GM21723 (cell line): ENCODE measurements at regions not wholly inside any gene's neighbourhood (a gene's known extent, or its start where the extent isn't known, plus 50 kb on each side); places are given as distances from the start of the nearest gene placed in this dataset.

Experiments used
- ATAC-seq: cut with Tn5 transposase; IDR thresholded peaks from one replicate; pipeline ENCODE4 v1.9.1; 2021; ENCODE audit warnings: mild to moderate bottlenecking, moderate library complexity; ENCODE audit not compliant: unreplicated experiment

DNA sequence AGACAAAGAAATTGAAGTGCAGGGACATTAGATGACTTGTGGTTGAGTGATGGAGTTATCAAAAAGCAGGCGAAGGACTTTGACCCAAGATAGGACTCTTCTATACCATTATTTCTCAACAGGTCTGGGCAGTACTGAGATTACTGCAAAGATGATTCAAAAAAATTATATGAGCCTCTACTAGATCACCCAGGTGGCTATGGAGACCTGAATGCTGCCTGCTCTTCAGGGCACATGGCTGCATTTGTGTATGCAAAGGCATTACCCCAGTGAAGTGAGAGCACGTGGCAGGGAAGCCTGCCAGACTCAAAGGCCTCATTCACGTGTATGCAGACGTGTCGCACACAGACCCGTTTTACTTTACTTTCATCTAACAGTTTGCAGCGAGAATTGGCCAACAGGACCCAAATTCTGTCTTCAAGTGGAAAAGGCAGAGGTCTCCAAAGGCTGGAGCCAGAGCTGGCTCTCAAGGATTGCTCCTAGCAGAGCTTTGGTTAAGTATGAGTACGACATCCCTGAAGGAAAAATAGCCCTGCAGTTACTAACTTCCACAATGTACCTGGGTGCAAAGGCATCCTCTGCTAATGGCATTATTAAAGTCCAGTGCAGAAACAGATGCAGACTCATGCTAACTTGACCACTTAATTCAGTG lies 113.8 kb upstream of the ARMC2 start:
- ATAC-seq = no peak

DNA sequence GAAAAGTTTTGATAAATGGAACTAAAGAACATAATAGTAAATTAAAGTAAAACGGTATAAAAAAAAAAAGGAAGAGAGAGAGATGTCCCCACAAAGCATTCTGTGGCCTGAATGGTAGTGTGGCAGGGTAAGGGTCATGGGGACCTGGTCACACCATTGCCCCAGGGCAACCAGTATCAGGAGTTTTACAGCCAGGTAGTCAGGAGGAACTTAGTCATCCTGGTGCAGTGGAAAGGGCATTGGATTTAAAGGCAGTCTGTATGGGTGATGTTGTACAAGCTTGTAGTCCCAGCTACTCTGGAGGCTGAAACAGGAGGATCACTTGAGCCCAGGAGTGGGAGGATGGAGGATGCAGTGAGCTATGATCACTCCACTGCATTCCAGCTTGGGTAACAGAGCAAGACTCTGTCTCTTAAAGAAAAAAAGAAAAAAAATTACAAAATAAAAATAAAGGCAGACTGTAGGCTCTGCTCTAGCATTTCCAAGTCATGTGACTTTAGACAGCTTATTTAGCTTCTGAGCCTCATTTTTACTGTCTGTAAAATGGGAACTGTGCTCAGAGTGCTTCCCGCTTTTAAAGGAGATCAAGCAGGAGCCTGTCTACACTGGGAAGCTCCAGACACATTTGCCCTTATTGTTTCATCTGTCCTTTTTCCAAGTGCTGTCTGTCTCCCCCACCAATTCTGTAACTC lies 112.8 kb upstream of the ARMC2 start:
- ATAC-seq = no peak

DNA sequence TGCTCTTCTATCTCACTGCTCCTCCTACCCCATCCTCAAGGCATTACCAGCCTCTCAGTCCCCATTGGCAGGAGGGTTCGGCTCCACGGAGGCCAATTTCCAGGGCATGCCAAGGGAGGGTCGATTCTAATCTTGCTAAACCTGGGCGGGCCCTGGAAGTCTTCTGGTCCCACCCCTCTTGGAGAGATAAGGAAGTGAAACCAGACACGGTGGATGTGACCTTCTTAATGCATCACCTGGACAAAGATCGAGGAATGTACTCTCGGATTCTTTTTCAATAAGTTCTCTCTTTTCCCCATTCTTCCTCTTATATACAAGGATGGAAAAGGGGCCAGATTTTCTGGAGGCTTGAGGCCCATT lies 112.2 kb upstream of the ARMC2 start:
- no peak for ATAC-seq

DNA sequence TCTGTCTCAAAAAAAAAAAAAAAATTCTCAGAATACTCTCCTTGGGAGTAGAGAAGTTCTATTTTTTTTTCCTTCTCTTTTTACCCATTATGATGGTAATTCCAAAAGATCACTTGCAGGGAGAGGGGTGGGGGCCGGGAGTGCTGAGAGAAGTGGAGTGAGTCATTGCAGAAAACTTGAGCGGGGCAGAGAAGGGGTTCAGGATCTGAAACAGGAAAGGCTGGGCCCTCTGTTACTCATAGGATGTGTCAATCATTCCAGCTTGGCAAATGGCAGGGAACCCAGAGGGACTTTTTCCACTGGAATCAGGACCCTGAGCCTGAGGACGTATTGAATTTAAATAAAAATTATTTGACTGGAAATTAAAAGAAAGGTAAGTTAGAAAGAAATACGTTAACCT lies 111.4 kb upstream of the ARMC2 start:
- no peak for ATAC-seq

DNA sequence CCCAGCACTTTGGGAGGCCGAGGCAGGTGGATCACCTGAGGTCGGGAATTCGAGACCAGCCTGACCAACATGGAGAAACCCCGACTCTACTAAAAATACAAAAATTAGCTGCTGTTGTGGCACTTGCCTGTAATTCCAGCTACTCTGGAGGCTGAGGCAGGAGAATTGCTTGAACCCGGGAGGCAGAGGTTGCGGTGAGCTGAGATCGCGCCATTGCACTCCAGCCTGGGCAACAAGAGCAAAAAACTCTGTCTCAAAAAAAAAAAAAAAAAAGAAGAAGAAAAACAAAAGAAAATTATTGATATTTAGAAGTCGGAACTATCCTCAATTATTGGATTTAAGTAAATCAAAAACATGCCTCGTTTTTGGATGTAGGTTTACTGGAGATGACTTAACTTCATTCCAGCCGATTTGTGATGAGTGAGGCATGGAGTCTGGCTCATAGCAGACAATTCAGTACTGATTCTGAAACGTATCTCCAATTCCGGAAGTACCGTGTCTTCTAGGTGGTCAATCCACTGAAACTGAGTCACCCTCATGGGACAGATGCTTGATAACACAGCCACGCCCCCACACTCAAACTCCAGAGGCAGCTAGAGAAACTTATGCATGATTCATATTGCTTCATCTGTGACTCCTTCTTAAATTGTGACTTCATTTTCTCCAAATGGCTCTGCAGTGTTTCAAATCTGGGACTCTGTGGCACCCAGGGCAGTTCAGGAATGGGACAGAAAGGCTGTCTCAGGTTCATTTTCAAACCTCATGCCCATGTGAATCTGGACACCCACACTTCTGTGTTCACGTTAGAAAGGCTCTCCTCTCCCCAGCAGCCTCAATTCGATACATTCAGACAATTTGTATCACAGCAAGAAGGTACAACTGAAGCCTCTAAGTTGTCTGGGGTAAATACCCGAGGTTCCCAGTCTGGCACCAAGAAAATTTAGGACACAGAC lies 110.4 kb upstream of the ARMC2 start:
- ATAC-seq = no peak

DNA sequence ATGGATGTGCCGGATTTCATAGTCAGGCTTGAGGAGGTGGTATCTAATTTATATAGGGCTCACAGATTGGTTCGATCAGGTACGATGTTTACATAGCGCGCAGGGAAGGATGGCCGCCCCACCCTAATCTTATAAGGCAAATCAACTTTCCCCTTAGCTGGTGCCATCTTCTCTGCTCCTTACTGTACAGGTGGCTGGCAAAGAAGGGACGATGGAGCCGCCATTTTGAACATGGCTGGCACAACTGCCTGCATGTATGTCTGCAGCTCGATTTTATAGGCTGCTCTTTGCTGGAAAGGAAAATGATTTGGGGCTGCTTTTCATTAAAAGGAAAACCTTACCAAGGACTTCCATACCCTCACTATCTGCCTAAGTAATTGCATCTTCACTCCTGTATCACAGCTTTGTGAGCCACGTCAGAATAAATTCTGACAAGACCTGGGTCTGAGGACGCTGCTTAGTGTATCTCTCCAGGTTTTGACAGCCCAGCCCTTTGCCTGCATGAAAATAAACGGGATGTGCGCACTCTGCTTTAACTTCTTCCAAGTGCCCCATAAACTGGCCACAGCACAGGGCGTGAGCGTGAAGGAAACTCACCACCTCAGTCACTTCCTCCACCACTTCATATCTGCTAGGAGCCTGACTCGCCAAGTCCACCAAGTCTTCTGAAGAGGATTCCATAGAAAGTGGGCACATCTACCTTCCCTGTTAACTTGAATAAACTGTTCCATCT lies 109.4 kb upstream of the ARMC2 start:
- no peak for ATAC-seq

DNA sequence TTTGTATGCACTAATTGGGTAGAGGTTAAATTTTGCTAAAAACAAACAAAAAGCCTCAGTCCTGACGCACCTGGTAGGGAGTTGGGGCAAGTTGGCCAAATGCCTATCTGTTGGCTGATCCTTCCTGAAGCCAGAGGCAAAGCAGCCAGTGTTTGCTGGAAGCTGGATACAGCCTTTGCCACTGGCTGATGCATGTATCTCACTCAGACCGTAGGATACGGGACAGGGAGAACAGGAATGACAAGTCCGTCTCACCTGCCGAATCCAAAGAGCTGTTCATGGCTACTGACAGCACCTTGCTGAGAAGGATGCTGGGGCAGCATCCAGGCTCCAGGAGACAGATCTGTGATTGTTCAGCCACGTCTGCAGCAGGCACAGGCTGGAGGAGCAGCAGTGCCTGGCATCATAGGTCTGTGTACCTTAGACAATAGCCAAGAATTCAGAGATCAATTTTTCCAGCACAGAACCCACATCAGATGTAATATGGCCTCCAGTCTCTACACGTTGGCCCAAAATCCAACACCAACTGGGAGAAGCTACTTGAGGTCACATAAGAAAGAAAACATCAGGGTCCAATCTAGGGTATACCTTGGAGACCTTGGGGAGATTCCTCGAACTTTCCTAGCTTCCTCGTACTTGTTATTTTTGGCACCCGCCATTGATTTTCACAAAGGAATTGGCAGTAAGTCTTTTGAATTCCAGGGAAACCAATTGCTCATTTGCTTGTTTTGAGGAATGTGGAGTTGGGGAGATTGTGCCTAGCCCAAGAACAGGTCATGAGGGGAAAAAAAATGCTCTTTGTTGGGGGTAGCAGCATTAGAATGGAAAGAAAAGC lies 108.5 kb upstream of the ARMC2 start:
- no peak for ATAC-seq

DNA sequence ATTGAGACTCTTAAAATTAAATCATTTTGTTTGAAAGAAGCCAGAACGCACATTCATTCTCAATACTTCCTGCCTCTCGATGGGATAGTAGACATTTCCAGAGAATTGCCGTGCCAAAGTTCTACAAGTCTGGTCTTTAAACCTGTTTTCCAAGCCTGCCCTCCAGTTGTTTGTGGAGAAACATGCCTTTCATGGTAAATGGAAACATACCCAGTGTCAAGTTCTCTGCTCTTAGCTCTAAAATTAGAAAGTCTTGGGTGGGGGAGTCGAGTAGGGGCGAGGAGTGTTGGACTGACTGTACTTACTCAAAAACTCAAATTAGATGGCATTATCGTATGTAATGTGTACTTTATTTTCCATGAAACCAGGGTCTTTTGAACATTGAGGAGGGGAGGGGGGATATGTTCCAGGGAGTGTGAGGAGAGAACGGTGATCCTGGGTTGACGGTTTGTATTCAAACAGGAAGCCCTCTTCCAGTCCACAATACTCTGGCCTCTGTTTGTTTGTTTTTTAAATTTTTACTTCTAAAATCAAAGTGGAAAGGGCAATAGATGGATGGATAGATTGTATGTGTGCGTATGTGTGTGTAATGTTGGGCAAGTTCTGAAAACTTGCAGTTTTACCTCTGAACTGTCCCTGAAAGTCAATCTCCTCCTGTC lies 106.8 kb upstream of the ARMC2 start:
- ATAC-seq = no peak

DNA sequence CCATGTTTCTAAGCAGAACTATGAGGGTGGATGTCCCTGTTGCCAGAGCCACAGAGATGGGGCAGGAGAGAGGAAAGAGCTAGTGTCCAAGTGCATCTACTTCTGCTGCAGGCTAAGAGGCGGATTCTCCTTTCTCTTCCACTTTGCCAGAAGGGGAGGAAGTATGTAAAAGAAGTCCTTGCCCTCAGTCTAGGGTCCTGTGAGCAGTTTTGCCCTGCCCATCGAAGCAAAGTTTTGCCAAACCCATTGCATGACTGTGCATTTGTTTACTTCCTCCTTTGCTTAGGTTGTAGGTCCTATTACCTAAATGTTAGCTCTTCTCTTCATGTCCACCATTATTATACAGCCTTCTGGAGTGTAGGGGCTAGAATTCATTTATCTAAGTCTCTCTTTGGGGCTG lies 106.2 kb upstream of the ARMC2 start:
- no peak for ATAC-seq

DNA sequence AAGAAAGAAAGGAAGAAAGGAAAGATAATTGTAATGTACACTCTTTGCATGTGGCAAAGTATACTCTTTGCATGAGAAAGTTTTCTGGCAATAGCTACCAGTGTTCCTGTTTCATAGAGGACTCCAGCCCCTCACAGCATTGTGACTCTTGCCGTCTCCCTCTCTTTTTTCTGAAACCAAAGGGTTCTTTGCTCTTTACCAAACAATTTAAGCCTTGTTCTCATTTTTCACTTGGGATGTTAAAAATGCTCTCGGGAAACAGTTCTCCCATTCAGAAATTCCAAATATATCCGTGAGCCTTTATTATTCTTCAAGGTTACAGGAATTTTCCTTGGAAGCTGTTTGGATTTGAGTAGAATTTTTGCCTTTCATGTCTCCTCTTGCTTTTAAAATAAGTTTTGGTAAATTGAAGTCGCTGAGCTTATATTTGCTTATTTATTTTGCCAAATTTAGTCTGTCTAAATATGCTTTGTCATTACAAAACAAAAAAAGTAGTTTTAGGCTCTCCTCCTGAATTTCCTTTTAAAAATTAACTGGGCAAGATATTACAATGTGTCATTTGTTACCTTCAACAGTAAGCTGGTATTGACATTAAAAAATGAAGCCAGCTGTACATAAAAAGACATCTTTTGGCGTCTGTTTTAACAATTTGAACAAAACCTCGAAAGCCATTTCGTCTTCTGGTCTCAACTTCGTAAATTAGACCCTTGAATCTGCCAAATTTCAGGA lies 103.8 kb upstream of the ARMC2 start:
- ATAC-seq = no peak

DNA sequence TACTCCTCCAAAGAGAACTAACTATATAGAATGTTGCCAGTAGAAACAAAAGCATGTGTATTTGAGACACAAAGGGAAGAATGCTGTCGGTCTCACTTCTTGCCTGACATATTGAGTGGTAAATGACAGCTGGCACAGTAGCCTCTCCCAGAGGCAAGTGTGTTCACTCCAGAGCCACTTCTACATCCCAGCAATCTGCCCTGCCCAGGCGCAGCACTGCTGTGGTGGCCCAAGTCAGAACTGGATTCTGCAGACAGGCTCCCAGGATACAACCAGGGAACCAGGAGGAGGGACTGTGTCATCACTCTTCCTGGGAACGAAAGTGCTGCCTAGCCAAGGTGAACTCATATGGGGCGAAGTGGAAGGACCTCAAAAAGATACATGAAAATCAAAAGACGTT lies 103.2 kb upstream of the ARMC2 start:
- ATAC-seq = no peak

DNA sequence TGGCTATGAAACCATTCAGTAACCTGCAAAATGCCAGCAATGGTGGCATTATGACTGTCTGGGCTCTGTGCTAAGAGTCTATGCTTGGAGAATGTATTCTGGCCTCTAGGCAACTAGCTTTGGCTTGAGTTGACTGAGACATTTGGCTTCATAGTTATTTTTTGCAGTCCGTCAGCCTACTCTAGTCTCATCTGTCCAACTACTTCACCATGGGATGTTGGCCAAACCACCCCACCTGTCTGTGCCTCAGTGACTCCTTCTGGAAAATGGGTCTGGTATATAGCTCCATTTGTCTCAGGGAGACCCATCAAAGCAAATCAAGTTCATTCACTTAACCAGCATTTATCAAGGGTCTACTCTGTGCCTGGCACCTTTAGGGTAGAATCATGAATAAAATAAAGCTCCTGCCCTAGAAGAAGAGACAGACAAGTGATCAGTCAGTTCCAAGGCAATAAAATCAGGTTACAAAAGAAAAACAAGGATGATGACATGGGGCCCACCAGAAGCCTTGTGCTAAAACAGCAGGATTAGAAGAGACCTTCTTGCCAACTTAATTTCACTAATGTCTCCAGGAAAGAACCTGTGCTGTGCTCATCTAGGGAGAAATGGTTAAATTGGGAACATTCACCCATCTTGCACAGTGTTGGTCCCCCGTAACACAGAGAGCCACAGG lies 102.4 kb upstream of the ARMC2 start:
- no peak for ATAC-seq

DNA sequence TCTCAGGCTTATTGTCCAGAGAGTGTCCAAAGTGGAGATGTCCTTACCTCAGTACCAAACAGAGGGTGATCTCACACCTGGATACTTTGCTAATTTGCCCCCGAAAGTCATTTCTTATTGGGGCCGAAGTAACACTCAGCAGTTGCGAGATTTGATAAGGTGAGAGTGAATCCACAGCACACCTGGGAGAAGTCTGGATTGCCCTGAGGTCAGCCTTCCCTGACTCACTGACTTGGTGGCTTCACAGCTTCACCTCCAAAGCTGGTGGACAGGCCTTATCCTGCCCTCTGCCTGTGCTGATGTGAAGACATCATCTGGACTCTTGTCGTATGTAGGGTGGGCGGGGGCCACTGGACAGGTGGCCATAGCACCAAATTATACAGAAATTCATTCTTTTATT lies 101.9 kb upstream of the ARMC2 start:
- ATAC-seq = no peak

DNA sequence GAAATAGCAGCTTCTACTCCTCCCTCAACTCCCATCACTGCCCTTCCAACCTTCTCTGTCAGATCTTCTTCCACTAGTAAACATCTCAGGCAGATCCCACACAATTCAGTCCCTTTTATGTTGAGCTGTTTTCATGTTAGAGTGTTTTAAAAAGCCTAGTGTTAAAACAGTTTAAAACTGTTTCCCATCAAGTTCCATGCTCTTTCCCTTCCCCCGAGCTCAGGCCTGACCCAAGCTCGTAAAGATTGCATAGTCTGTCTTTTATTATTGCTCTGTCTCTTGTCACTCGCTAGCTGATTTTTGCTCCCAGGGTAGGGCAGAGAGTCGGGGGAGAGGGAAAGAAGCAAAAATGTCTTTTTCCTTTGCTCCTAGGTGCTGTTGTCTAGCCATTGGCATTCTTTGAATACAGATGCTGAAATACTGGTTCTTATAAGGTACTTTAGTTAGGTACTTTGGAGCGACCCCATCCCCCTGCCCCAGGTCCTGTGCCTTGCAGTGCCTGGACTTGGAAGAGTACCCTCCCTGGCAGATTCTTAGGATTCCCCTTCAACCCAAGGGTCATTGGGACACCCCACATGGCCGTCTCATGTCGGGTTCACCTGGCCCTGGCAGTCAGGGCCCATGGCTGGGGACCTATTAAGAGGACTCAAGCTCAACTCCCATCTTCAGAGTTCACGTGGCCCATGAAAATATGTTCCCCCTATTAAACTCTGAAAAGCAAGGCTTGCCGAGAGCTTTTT lies 101.2 kb upstream of the ARMC2 start:
- ATAC-seq = no peak

DNA sequence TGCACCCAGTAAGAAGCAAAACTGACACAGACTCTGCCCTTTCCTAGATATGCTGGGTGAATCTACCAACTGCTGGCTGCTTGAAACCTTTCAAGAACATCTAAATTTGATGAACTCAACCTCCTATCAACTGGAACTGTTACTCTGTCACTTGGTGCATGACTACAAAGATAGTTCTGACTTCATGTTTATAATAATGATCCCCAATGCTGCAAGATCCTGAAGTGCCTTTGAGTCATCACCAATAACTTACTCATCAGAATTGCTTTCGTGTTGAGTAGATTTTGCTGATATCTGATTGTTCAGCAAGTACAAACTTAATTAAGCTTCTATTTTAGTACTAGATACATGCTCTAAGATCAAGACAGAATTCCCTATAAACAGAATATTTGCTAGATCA lies 100.2 kb upstream of the ARMC2 start:
- ATAC-seq = no peak

DNA sequence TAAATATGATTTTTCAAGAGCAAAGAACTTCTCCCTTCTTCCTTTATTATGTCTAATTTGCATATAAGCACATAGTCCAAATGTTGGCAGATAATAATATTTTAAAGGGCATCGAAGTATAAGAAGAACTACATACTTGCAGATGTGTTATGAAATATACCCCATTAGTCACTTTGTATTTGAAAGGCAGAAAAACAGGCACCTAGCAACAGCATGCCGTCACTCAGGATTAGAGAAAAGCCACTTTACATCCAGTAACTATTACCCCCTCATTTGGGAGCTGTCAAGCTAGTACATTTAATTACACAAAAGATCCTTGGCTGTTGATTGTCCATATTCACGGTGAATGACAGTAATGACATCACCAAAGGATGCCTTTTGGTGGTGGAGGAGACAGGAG lies 99.3 kb upstream of the ARMC2 start:
- no peak for ATAC-seq

DNA sequence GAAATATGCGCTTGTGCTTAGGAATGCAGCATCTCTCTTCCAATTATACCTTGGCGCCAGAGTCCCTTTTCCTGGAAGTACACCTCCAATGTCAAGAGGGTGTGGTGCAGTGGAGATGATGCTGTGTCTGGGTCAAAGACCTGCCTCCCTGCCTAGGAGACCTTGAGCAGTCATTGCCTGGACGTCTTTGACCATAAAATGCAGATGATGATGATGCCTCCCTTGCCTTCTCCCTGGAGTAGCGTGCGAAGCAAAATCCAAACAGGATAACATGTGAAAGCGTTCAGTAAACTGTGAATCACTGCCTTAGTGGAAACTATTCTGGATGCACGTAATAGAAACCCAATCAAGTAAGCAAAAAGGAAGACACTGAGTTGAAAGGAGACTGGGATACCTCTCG lies 97.4 kb upstream of the ARMC2 start:
- no peak for ATAC-seq

DNA sequence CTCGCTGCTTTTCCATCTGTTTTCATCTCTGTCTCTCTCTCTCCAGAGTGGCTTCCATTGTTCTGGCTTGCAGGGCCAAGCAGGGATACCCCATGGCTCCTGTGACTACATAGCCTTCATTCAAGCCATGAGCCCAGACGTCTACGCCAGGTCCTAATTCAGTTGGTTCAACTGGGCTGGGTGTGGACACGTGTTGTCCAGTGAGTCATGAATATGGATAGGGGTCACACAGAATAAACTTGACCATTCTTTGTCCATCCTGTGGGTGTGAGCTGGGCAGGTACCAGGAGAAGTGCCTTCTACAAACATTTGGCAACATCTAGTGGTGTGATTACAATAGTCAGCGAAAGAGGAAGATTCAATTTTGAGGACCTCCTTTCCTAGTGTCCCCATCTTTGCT lies 96.9 kb upstream of the ARMC2 start:
- ATAC-seq = no peak
